ENCODE measurements at regions not wholly inside any gene's neighbourhood (a gene's known extent, or its start where the extent isn't known, plus 50 kb on each side); places are given as distances from the start of the nearest gene placed in this dataset.
"Not testable (repeated sequence)": the region's sequence is repeated elsewhere in the genome, so short reads cannot be mapped to it uniquely, and the experiment has no call there.

- H3K36me3 ChIP-seq (ENCODE audit: insufficient read depth) = no peaks in the 10 kb centered on the region
- no peak overlapping the region for H2AFZ ChIP-seq (ENCODE audit: low read depth)
- H3K27me3 ChIP-seq (ENCODE audit: insufficient read depth, low read depth) = no peaks in the 10 kb centered on the region
- TF ChIP-seq CTCF (conservative IDR thresholded peaks at IDR 0.05; ENCODE audit: low read depth, low read length) = no peak
- H3K27ac ChIP-seq = no peak overlapping the region
- no peak overlapping the region for H3K4me2 ChIP-seq
- H4K20me1 ChIP-seq (ENCODE audit: insufficient read depth) = no peaks in the 10 kb centered on the region
- H3K4me3 ChIP-seq (IDR thresholded peaks at IDR 0.05; ENCODE audit: insufficient read depth, low read depth, low read length) = no peak overlapping the region
- no peaks in the 10 kb centered on the region for H3K79me2 ChIP-seq (ENCODE audit: insufficient read depth, low read depth)
- H3K4me1 ChIP-seq (ENCODE audit: low read depth, poor library complexity, severe bottlenecking) = no peaks in the 10 kb centered on the region
- H3K9ac ChIP-seq = no peak overlapping the region
Observed at GRCh38 chr5:50921366-50922133, 255.1 kb downstream of the PARP8 start.

- H3K36me3 ChIP-seq (ENCODE audit: insufficient read depth); H3K79me2 ChIP-seq (ENCODE audit: insufficient read depth, low read depth); H4K20me1 ChIP-seq (ENCODE audit: insufficient read depth); H3K4me3 ChIP-seq (IDR thresholded peaks at IDR 0.05; ENCODE audit: insufficient read depth, low read depth, low read length); H3K9ac ChIP-seq; H3K4me1 ChIP-seq (ENCODE audit: low read depth, poor library complexity, severe bottlenecking); H3K27ac ChIP-seq; H3K27me3 ChIP-seq (ENCODE audit: insufficient read depth, low read depth); H3K4me2 ChIP-seq: not testable (repeated sequence)
- TF ChIP-seq CTCF (conservative IDR thresholded peaks at IDR 0.05; ENCODE audit: low read depth, low read length) = peak; percentile 72
- H2AFZ ChIP-seq (ENCODE audit: low read depth) = peak overlapping the region; percentile 26
Observed at GRCh38 chr5:50922134-50922941, 255.9 kb downstream of the PARP8 start.

- Histone ChIP-seq H3K9ac (no peak overlapping the region), H3K27me3 (ENCODE audit: insufficient read depth, low read depth) (no peaks in the 10 kb centered on the region), H3K79me2 (ENCODE audit: insufficient read depth, low read depth) (no peaks in the 10 kb centered on the region), H4K20me1 (ENCODE audit: insufficient read depth) (no peaks in the 10 kb centered on the region), H3K4me1 (ENCODE audit: low read depth, poor library complexity, severe bottlenecking) (no peaks in the 10 kb centered on the region), H3K36me3 (ENCODE audit: insufficient read depth) (no peaks in the 10 kb centered on the region), H3K27ac (no peak overlapping the region), H2AFZ (ENCODE audit: low read depth) (0 out of 2 replicates have a peak overlapping the region, but pooled peaks have one; percentile 26), H3K4me2 (no peak overlapping the region), H3K4me3 (IDR thresholded peaks at IDR 0.05; ENCODE audit: insufficient read depth, low read depth, low read length) (no peak overlapping the region)
- TF ChIP-seq CTCF (conservative IDR thresholded peaks at IDR 0.05; ENCODE audit: low read depth, low read length) = peak; percentile 14; the same call in 1 of the 2 replicates
Observed at GRCh38 chr5:50922942-50923767, 256.7 kb downstream of the PARP8 start.

GRCh38 chr5:50923768-50924494 is 257.5 kb downstream of the PARP8 start:
- Histone ChIP-seq H3K4me2 (no peak overlapping the region), H4K20me1 (ENCODE audit: insufficient read depth) (no peaks in the 10 kb centered on the region), H3K4me3 (IDR thresholded peaks at IDR 0.05; ENCODE audit: insufficient read depth, low read depth, low read length) (no peak overlapping the region), H3K36me3 (ENCODE audit: insufficient read depth) (no peaks in the 10 kb centered on the region), H3K4me1 (ENCODE audit: low read depth, poor library complexity, severe bottlenecking) (no peaks in the 10 kb centered on the region), H3K27me3 (ENCODE audit: insufficient read depth, low read depth) (no peaks in the 10 kb centered on the region), H3K27ac (no peak overlapping the region), H2AFZ (ENCODE audit: low read depth) (no peak overlapping the region), H3K79me2 (ENCODE audit: insufficient read depth, low read depth) (no peaks in the 10 kb centered on the region), H3K9ac (no peak overlapping the region)
- TF ChIP-seq CTCF (conservative IDR thresholded peaks at IDR 0.05; ENCODE audit: low read depth, low read length) = no peak

All from KMS-11 (cell line).